Keratinocyte (primary cell): ENCODE measurements at regions not wholly inside any gene's neighbourhood (a gene's known extent, or its start where the extent isn't known, plus 50 kb on each side); places are given as distances from the start of the nearest gene placed in this dataset.

Experiments
- DNase-seq: peaks from one replicate; pipeline ENCODE4 v3.0.0-alpha.2; 2011; ENCODE audit warnings: low read depth, missing footprints, low spot score
- FAIRE-seq: peaks from 2 replicates; lab custom pipeline; 2011; peaks lifted over from hg19 to GRCh38; lab: Jason Lieb, UNC
- H2AFZ ChIP-seq: 2 replicates; pipeline ENCODE4 v1.6.0; 2012; ENCODE audit warnings: low read length, control low read depth, inconsistent platforms; ENCODE audit not compliant: control insufficient read depth
- H3K27ac ChIP-seq: 2 replicates; pipeline ENCODE4 v1.5.1; 2011; ENCODE audit warnings: low read length; ENCODE audit not compliant: control insufficient read depth, insufficient read depth
- H3K27me3 ChIP-seq: 3 replicates; pipeline ENCODE4 v1.6.0; 2011; ENCODE audit warnings: low read length; ENCODE audit not compliant: control insufficient read depth, insufficient read depth; ENCODE audit errors: extremely low read depth
- H3K36me3 ChIP-seq, 2 experiments: 2 replicates in 1 of 2; 3 replicates in 1 of 2; pipeline ENCODE4 v1.5.1; 2011; ENCODE audit warnings: low read length in 2 of 2, mild to moderate bottlenecking in 1 of 2; ENCODE audit not compliant: control insufficient read depth in 2 of 2, insufficient read depth in 2 of 2; ENCODE audit errors: extremely low read depth in 1 of 2
- H3K4me1 ChIP-seq: 3 replicates; pipeline ENCODE4 v1.5.1; 2011; ENCODE audit warnings: low read length; ENCODE audit not compliant: control insufficient read depth, insufficient read depth; ENCODE audit errors: extremely low read depth
- H3K4me2 ChIP-seq: 3 replicates; pipeline ENCODE4 v1.6.0; 2011; ENCODE audit warnings: low read depth, low read length; ENCODE audit not compliant: control insufficient read depth, insufficient read depth; ENCODE audit errors: extremely low read depth
- H3K4me3 ChIP-seq, 3 experiments: fragments of 200-600 bp in 1 of 3; sonication (generic) in 1 of 3; 2 replicates in 2 of 3; 3 replicates in 1 of 3; pipeline ENCODE4 v1.5.1; 2011 to 2016; ENCODE audit warnings: low read length in 3 of 3, mild to moderate bottlenecking in 3 of 3, control low read depth in 2 of 3, inconsistent platforms in 1 of 3, low read depth in 1 of 3, mixed read lengths in 1 of 3, mixed run types in 1 of 3, moderate library complexity in 1 of 3; ENCODE audit not compliant: control insufficient read depth in 2 of 3, insufficient read depth in 2 of 3; ENCODE audit errors: extremely low read depth in 1 of 3
- H3K79me2 ChIP-seq: 2 replicates; pipeline ENCODE4 v1.6.0; 2012; ENCODE audit warnings: low read length; ENCODE audit not compliant: control insufficient read depth, insufficient read depth
- H3K9ac ChIP-seq: 3 replicates; pipeline ENCODE4 v1.6.0; 2011; ENCODE audit warnings: low read length; ENCODE audit not compliant: control insufficient read depth, insufficient read depth; ENCODE audit errors: extremely low read depth
- H3K9me1 ChIP-seq: 3 replicates; pipeline ENCODE4 v1.6.0; 2011; ENCODE audit warnings: low read length; ENCODE audit not compliant: control insufficient read depth, insufficient read depth; ENCODE audit errors: extremely low read depth
- H3K9me3 ChIP-seq: 2 replicates; pipeline ENCODE4 v1.5.1; 2012; ENCODE audit warnings: low read depth, low read length; ENCODE audit not compliant: control insufficient read depth
- H4K20me1 ChIP-seq: 3 replicates; pipeline ENCODE4 v1.6.0; 2011; ENCODE audit warnings: low read length; ENCODE audit not compliant: control insufficient read depth, insufficient read depth; ENCODE audit errors: extremely low read depth
- EZH2 ChIP-seq: IDR thresholded peaks from one replicate; pipeline ENCODE4 v1.6.1; 2012; ENCODE audit warnings: inconsistent platforms, mild to moderate bottlenecking, low read length, moderate library complexity
- dilution Hi-C: fragments of 300-500 bp; cut with MboI; formaldehyde crosslinking; loops from one replicate; pipeline ENCODE4 v1.7.0; 2020; ENCODE audit warnings: low sequenced_read_pairs; ENCODE audit not compliant: extremely low pct_ligation_motif_present
- TF ChIP-seq, protein P1 (sequence below), 3 experiments: IDR thresholded peaks in 1 of 3; conservative IDR thresholded peaks in 1 of 3; optimal IDR thresholded peaks in 1 of 3; 2 replicates in 2 of 3; 3 replicates in 1 of 3; pipeline versions ENCODE3 to v1.5.1; 2011; ENCODE audit warnings: low read length in 3 of 3, mild to moderate bottlenecking in 3 of 3, moderate library complexity in 2 of 3, control low read depth in 1 of 3, inconsistent platforms in 1 of 3; ENCODE audit not compliant: insufficient read depth in 2 of 3; ENCODE audit errors: extremely low read depth in 1 of 3

DNA sequence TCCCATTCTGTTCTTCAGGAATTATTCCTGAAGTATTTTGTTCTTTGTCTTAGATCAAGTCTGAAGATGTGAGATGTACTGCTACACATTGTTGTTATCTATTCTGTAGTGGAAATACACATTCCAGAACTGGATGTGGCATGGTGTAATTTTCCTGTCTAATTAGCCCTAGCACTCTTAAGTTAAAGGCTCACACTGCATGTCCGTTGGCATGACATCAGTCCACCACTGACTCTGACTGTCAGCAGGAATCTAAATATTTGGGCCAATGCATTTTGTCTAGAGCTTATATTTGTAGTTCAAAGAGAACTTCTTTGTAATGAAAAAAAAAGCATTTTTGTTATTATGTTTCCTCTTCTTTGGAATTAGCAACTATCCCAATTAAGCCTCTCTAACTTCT lies 201.0 kb downstream of the S1PR1 start:
- DNase-seq = no peak
- Histone ChIP-seq H2AFZ (no peak overlapping the region), H3K27ac (no peak overlapping the region), H3K36me3 (no peaks in the 10 kb centered on the region), H3K4me2 (no peak overlapping the region), H3K27me3 (no peaks in the 10 kb centered on the region), H3K4me1 (no peaks in the 10 kb centered on the region), H3K79me2 (no peaks in the 10 kb centered on the region), H3K4me3 (no peak overlapping the region), H3K9me3 (no peaks in the 10 kb centered on the region), H4K20me1 (no peaks in the 10 kb centered on the region), H3K9me1 (no peaks in the 10 kb centered on the region), H3K9ac (no peak overlapping the region)
- TF ChIP-seq, protein P1, sequence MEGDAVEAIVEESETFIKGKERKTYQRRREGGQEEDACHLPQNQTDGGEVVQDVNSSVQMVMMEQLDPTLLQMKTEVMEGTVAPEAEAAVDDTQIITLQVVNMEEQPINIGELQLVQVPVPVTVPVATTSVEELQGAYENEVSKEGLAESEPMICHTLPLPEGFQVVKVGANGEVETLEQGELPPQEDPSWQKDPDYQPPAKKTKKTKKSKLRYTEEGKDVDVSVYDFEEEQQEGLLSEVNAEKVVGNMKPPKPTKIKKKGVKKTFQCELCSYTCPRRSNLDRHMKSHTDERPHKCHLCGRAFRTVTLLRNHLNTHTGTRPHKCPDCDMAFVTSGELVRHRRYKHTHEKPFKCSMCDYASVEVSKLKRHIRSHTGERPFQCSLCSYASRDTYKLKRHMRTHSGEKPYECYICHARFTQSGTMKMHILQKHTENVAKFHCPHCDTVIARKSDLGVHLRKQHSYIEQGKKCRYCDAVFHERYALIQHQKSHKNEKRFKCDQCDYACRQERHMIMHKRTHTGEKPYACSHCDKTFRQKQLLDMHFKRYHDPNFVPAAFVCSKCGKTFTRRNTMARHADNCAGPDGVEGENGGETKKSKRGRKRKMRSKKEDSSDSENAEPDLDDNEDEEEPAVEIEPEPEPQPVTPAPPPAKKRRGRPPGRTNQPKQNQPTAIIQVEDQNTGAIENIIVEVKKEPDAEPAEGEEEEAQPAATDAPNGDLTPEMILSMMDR (optimal IDR thresholded peaks at IDR 0.05 in 1 of 3, IDR thresholded peaks at IDR 0.05 in 1 of 3, conservative IDR thresholded peaks at IDR 0.05 in 1 of 3; ENCODE audit: extremely low read depth in 1 of 3, insufficient read depth in 2 of 3, low read length in 3 of 3) = no peak
- TF ChIP-seq EZH2 = no peak
- no peak for FAIRE-seq
- dilution Hi-C loops = no loop called here

DNA sequence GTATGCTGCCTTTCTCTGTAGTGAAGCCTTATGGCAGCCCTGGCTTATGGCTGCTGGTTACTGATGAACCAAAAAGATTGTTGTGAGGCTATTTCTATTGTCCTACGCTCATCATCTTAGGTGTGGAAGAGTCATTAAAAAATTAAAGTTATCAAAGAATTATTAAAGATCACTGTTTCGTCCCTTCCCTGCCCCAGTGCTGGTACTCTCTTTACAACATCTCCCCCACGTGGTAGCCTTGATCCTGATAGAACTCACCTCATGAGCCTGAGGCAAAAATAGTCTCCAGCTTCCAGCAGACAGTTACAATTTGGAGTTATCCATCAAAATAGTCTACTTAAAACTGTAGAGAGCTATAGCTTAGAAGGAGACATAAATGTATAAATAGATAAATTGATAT lies 201.5 kb downstream of the S1PR1 start:
- no peaks in the 10 kb centered on the region for H4K20me1 ChIP-seq
- no peaks in the 10 kb centered on the region for H3K9me3 ChIP-seq
- DNase-seq (no peak), FAIRE-seq (no peak)
- H3K9me1 ChIP-seq = no peaks in the 10 kb centered on the region
- no peaks in the 10 kb centered on the region for H3K27me3 ChIP-seq
- H3K4me2 ChIP-seq = no peak overlapping the region
- H2AFZ ChIP-seq = no peak overlapping the region
- H3K27ac ChIP-seq = no peak overlapping the region
- no peak overlapping the region for H3K4me3 ChIP-seq
- no peak overlapping the region for H3K9ac ChIP-seq
- no peaks in the 10 kb centered on the region for H3K36me3 ChIP-seq
- H3K4me1 ChIP-seq = no peaks in the 10 kb centered on the region
- dilution Hi-C loops = no loop called here
- H3K79me2 ChIP-seq = no peaks in the 10 kb centered on the region
- no peak for TF ChIP-seq EZH2
- TF ChIP-seq, protein P1 (optimal IDR thresholded peaks at IDR 0.05 in 1 of 3, IDR thresholded peaks at IDR 0.05 in 1 of 3, conservative IDR thresholded peaks at IDR 0.05 in 1 of 3; ENCODE audit: extremely low read depth in 1 of 3, insufficient read depth in 2 of 3, low read length in 3 of 3) = peak in 1 of 3 experiments; percentile 41
